HepG2 (cell line): ENCODE measurements at regions not wholly inside any gene's neighbourhood (a gene's known extent, or its start where the extent isn't known, plus 50 kb on each side); places are given as distances from the start of the nearest gene placed in this dataset.

ENCODE experiments used
- ATAC-seq: fragments of 200-7000 bp; cut with Tn5 transposase; 3 replicates; pipeline ENCODE4 v1.9.1; 2020; ENCODE audit warnings: mild to moderate bottlenecking, moderate library complexity
- BruUV-seq: library from RNA; stranded (reverse); fragments of 400-500 nt; replicated peaks from 2 replicates; lab custom pipeline; 2021; lab: Mats Ljungman, UMichigan
- CTCF ChIA-PET: fragments of 300-600 bp; formaldehyde crosslinking; extraction: SDS; loops from one replicate; lab custom pipeline; 2021; ENCODE audit warnings: low total read pairs, inconsistent platforms, low intra/inter-chr PET ratio; lab: Yijun Ruan, JAX
- POLR2A ChIA-PET: fragments of 350-600 bp; sonication (Branson Sonifier 250); formaldehyde crosslinking; loops from one replicate; lab custom pipeline; 2020; ENCODE audit warnings: antibody characterized with exemption, inconsistent platforms; lab: Yijun Ruan, JAX
- DNase-seq: peaks from one replicate; pipeline ENCODE4 v3.0.0-alpha.2; 2015; ENCODE audit warnings: low spot score
- FAIRE-seq: peaks from 3 replicates; lab custom pipeline; 2011; peaks lifted over from hg19 to GRCh38; lab: Jason Lieb, UNC
- H2AFZ ChIP-seq: one replicate; pipeline ENCODE4 v1.6.1; 2011; ENCODE audit warnings: low read length, inconsistent platforms
- H3K27ac ChIP-seq: fragments of 300-600 bp; 3 replicates; pipeline ENCODE4 v1.8.0; 2011; ENCODE audit warnings: mixed run types, mild to moderate bottlenecking, mixed read lengths, low read length, inconsistent platforms; ENCODE audit not compliant: insufficient read depth; ENCODE audit errors: extremely low read length
- H3K27me3 ChIP-seq, 2 experiments: fragments of 200-600 bp in 1 of 2; 2 replicates in 1 of 2; 3 replicates in 1 of 2; pipeline versions ENCODE4 v1.6.0 to v1.8.0; 2011; ENCODE audit warnings: low read length in 2 of 2, mild to moderate bottlenecking in 2 of 2, moderate library complexity in 2 of 2, inconsistent platforms in 1 of 2; ENCODE audit not compliant: insufficient read depth in 2 of 2, control insufficient read depth in 1 of 2
- H3K36me3 ChIP-seq, 2 experiments: fragments of 200-600 bp in 1 of 2; replicated peaks in 1 of 2; 2 replicates in 1 of 2; 3 replicates in 1 of 2; pipeline versions ENCODE4 v1.5.1 to v1.8.0; 2011; ENCODE audit warnings: low read length in 2 of 2, inconsistent platforms in 1 of 2; ENCODE audit not compliant: insufficient read depth in 2 of 2, control insufficient read depth in 1 of 2
- H3K4me1 ChIP-seq: 2 replicates; pipeline ENCODE4 v1.5.1; 2012; ENCODE audit warnings: low read length, inconsistent platforms; ENCODE audit not compliant: insufficient read depth
- H3K4me2 ChIP-seq: 2 replicates; pipeline ENCODE4 v1.6.0; 2011; ENCODE audit warnings: low read depth, low read length, inconsistent platforms
- H3K4me3 ChIP-seq, 3 experiments: fragments of 200-600 bp in 1 of 3; sonication (generic), shearing (Covaris generic) in 1 of 3; replicated peaks in 1 of 3; 2 replicates each; pipeline ENCODE4 v1.5.1; 2011 to 2016; ENCODE audit warnings: low read length in 3 of 3, inconsistent platforms in 2 of 3, low read depth in 2 of 3, mild to moderate bottlenecking in 2 of 3, control low read depth in 1 of 3, mixed read lengths in 1 of 3; ENCODE audit not compliant: insufficient read depth in 1 of 3
- H3K79me2 ChIP-seq: one replicate; pipeline ENCODE4 v1.6.1; 2011; ENCODE audit warnings: low read length, inconsistent platforms; ENCODE audit not compliant: insufficient read depth
- H3K9ac ChIP-seq: 2 replicates; pipeline ENCODE4 v1.6.0; 2011; ENCODE audit warnings: mild to moderate bottlenecking, low read depth, low read length, inconsistent platforms; ENCODE audit not compliant: insufficient read depth
- H3K9me3 ChIP-seq: 2 replicates; pipeline ENCODE4 v1.5.1; 2012; ENCODE audit warnings: mild to moderate bottlenecking, low read length
- H4K20me1 ChIP-seq: 2 replicates; pipeline ENCODE4 v1.6.0; 2011; ENCODE audit warnings: inconsistent platforms, mild to moderate bottlenecking, low read length, moderate library complexity; ENCODE audit not compliant: insufficient read depth
- CERS6 ChIP-seq: sonication (generic); formaldehyde crosslinking; IDR thresholded peaks from 2 replicates; pipeline ENCODE4 v1.5.0; 2020; ENCODE audit warnings: missing genetic modification reagents
- NCOA5 ChIP-seq: sonication (generic); formaldehyde crosslinking; IDR thresholded peaks from 2 replicates; pipeline ENCODE4 v1.4.0; 2020; ENCODE audit warnings: missing genetic modification reagents
- NKX3-1 ChIP-seq: sonication (generic); formaldehyde crosslinking; IDR thresholded peaks from 2 replicates; pipeline ENCODE4 v1.5.0; 2020; ENCODE audit warnings: missing genetic modification reagents
- POLR2AphosphoS5 ChIP-seq: IDR thresholded peaks from 2 replicates; pipeline ENCODE4 v1.6.1; 2012; ENCODE audit warnings: low read depth, low read length
- PRPF4 ChIP-seq: fragments of 200-400 bp; formaldehyde crosslinking; IDR thresholded peaks from 2 replicates; pipeline ENCODE4 v1.6.1; 2016; ENCODE audit warnings: low read length, low read depth; ENCODE audit not compliant: poor library complexity, severe bottlenecking
- RAD21 ChIP-seq: fragments of 450-650 bp; formaldehyde crosslinking; IDR thresholded peaks from 2 replicates; pipeline ENCODE4 v1.5.0; 2020; ENCODE audit warnings: mild to moderate bottlenecking
- RARG ChIP-seq: sonication (generic); formaldehyde crosslinking; IDR thresholded peaks from 2 replicates; pipeline ENCODE4 v1.4.0; 2020; ENCODE audit warnings: low read depth, mild to moderate bottlenecking, missing genetic modification reagents
- SAP130 ChIP-seq: IDR thresholded peaks from 2 replicates; pipeline ENCODE4 v1.6.1; 2016; ENCODE audit warnings: low read depth
- SP1 ChIP-seq, 2 experiments: fragments of 450-650 bp in 1 of 2; sonication (generic) in 1 of 2; formaldehyde crosslinking in 1 of 2; IDR thresholded peaks; 2 replicates each; pipeline versions ENCODE4 v1.4.0 to v1.6.1; 2016 to 2020; ENCODE audit warnings: missing genetic modification reagents in 1 of 2
- TCF12 ChIP-seq, 2 experiments: fragments of 450-650 bp in 1 of 2; sonication (generic) in 1 of 2; formaldehyde crosslinking in 1 of 2; IDR thresholded peaks; 2 replicates each; pipeline versions ENCODE4 v1.6.1 to v1.8.0; 2017 to 2022; ENCODE audit warnings: antibody characterized with exemption in 1 of 2, mild to moderate bottlenecking in 1 of 2, missing genetic modification reagents in 1 of 2, moderate library complexity in 1 of 2
- THAP7 ChIP-seq: sonication (generic); formaldehyde crosslinking; IDR thresholded peaks from 2 replicates; pipeline ENCODE4 v1.8.1; 2023; ENCODE audit warnings: mild to moderate bottlenecking, missing genetic modification reagents
- THAP9 ChIP-seq: sonication (generic); formaldehyde crosslinking; IDR thresholded peaks from 2 replicates; pipeline ENCODE4; 2020; ENCODE audit warnings: missing genetic modification reagents, mild to moderate bottlenecking, borderline replicate concordance
- ZBTB39 ChIP-seq: sonication (generic); formaldehyde crosslinking; IDR thresholded peaks from 2 replicates; pipeline ENCODE4 v1.5.0; 2020; ENCODE audit warnings: missing genetic modification reagents
- ZNF331 ChIP-seq: sonication (generic); formaldehyde crosslinking; IDR thresholded peaks from 2 replicates; pipeline ENCODE4 v1.4.0; 2020; ENCODE audit warnings: missing genetic modification reagents
- ZNF766 ChIP-seq: sonication (generic); formaldehyde crosslinking; IDR thresholded peaks from 2 replicates; pipeline ENCODE4 v1.5.0; 2020; ENCODE audit warnings: missing genetic modification reagents, borderline replicate concordance
- ZNF770 ChIP-seq: sonication (generic); formaldehyde crosslinking; IDR thresholded peaks from 2 replicates; pipeline ENCODE4 v1.5.0; 2020; ENCODE audit warnings: mild to moderate bottlenecking, missing genetic modification reagents
- WGBS: methylation state at CpG from one replicate; pipeline ENCODE4 v1.1.6; 2017; ENCODE audit warnings: low lambda C conversion rate; 5-methylcytosine and 5-hydroxymethylcytosine counted together
- in situ Hi-C: cut with HindIII; loops from 2 replicates; pipeline ENCODE4 v1.10.0; 2017; ENCODE audit warnings: low pct_unique_long_range_greater_than_20kb; ENCODE audit not compliant: extremely low pct_ligation_motif_present
- intact Hi-C: fragments of 100-400 bp; cut with micrococcal nuclease; formaldehyde crosslinking; loops from one replicate; pipeline ENCODE4 v1.10.0; 2022; ENCODE audit not compliant: unreplicated experiment

- Histone ChIP-seq H3K9ac (no peak overlapping the region), H3K36me3 (no peaks in the 10 kb centered on the region), H3K79me2 (no peaks in the 10 kb centered on the region), H3K27ac (no peak overlapping the region), H3K27me3 (no peaks in the 10 kb centered on the region), H3K4me1 (no peaks in the 10 kb centered on the region), H4K20me1 (no peaks in the 10 kb centered on the region), H3K4me2 (no peak overlapping the region), H3K4me3 (no peak overlapping the region), H3K9me3 (no peaks in the 10 kb centered on the region), H2AFZ (no peak overlapping the region)
- WGBS = 47% methylated on average over 2 of the region's 2 CpGs
- ChIA-PET CTCF (no interaction called here), POLR2A (no interaction called here)
- no TSS peak for BruUV-seq
- intact Hi-C loops (no loop called here), in situ Hi-C loops (no loop called here)
- DNase-seq (no peak), FAIRE-seq (no peak), ATAC-seq (no peak)
- TF ChIP-seq ZBTB39 (no peak), ZNF331 (CRISPR knock-in tag) (no peak), RAD21 (no peak), ZNF770 (CRISPR knock-in tag) (no peak), CERS6 (CRISPR knock-in tag) (no peak), SP1 (IDR thresholded peaks at IDR 0.05) (no peak), SP1 (CRISPR knock-in tag; IDR thresholded peaks at IDR 0.05) (no peak), THAP7 (CRISPR knock-in tag) (no peak), NCOA5 (no peak), THAP9 (CRISPR knock-in tag) (no peak), NKX3-1 (CRISPR knock-in tag) (no peak), PRPF4 (no peak), ZNF766 (CRISPR knock-in tag) (no peak), RARG (CRISPR knock-in tag) (no peak), SAP130 (CRISPR knock-in tag) (no peak), POLR2AphosphoS5 (no peak), TCF12 (IDR thresholded peaks at IDR 0.05) (no peak), TCF12 (CRISPR knock-in tag; IDR thresholded peaks at IDR 0.05) (no peak)
Observed at GRCh38 chr5:117947836-117948235, 1040.5 kb downstream of the DTWD2 start.
